AG04450 (cell line): ENCODE measurements at regions not wholly inside any gene's neighbourhood (a gene's known extent, or its start where the extent isn't known, plus 50 kb on each side); places are given as distances from the start of the nearest gene placed in this dataset.

Source experiments
- CTCF ChIA-PET: fragments of 300-600, 350-600 bp; formaldehyde crosslinking; extraction: SDS; loops from one replicate; lab custom pipeline; 2022; ENCODE audit warnings: antibody characterized with exemption, inconsistent platforms; lab: Charles Lee
- POLR2A ChIA-PET: fragments of 350-600 bp; formaldehyde crosslinking; extraction: SDS; loops from one replicate; lab custom pipeline; 2021; ENCODE audit warnings: antibody characterized with exemption, inconsistent platforms; lab: Yijun Ruan, JAX
- DNase-seq: peaks from one replicate; pipeline ENCODE4 v3.0.0-alpha.2; 2011; ENCODE audit warnings: low read depth, low spot score
- H3K27ac ChIP-seq: one replicate; pipeline ENCODE4 v1.5.1; 2012; ENCODE audit warnings: low read depth, low read length, control low read depth
- H3K27me3 ChIP-seq: one replicate; pipeline ENCODE4 v1.6.0; 2012; ENCODE audit warnings: low read length; ENCODE audit not compliant: control insufficient read depth, insufficient read depth
- H3K4me3 ChIP-seq: 2 replicates; pipeline ENCODE4 v1.5.1; 2011; ENCODE audit warnings: mild to moderate bottlenecking, low read depth, low read length, control low read depth
- H3K9me3 ChIP-seq: 2 replicates; pipeline ENCODE4 v1.5.1; 2012; ENCODE audit warnings: low read length; ENCODE audit not compliant: control insufficient read depth, insufficient read depth
- CTCF ChIP-seq: IDR thresholded peaks from 2 replicates; pipeline ENCODE4 v1.5.1; 2011; ENCODE audit warnings: low read depth, low read length, control low read depth, inconsistent platforms

DNA sequence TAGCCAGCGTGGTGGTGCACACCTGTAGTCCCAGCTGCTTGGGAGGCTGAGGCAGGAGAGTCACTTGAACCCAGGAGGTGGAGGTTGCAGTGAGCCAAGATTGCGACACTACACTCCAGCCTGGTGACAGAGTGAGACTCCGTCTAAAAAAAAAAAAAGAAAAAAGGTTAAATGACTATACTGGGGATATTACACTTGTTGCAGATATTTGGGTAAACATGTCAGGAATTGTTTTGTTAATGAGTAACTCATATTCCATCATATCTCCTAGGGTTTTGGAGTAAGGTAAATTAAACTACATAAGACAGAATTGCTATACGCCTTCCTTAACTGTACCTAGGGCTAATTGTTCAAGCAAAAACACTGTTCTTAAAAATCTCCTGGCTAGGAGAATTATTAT, 291.4 kb upstream of the IGFBP7 start:
- H3K27me3 ChIP-seq, result no peaks in the 10 kb centered on the region
- ChIA-PET POLR2A (no interaction called here), CTCF (no interaction called here)
- no peak overlapping the region for H3K4me3 ChIP-seq
- H3K9me3 ChIP-seq, result no peaks in the 10 kb centered on the region
- no peak for DNase-seq
- no peak overlapping the region for H3K27ac ChIP-seq
- no peak for TF ChIP-seq CTCF

- Histone ChIP-seq H3K27ac (no peak overlapping the region), H3K9me3 (no peaks in the 10 kb centered on the region), H3K27me3 (no peaks in the 10 kb centered on the region), H3K4me3 (no peak overlapping the region)
- no peak for TF ChIP-seq CTCF
- POLR2A ChIA-PET, result no interaction called here
- no peak for DNase-seq
- CTCF ChIA-PET, result interaction anchor here (1.9 to 2.4 kb wide), 2 partner anchors 48 to 215 kb away, joined by 6 to 7 read pairs; no protein-coding TSS in a partner anchor
Observed at GRCh38 chr4:57378766-57379165, 268.6 kb upstream of the IGFBP7 start.

- no peak overlapping the region for H3K27ac ChIP-seq
- no peaks in the 10 kb centered on the region for H3K27me3 ChIP-seq
- CTCF ChIA-PET, result no interaction called here
- no peaks in the 10 kb centered on the region for H3K9me3 ChIP-seq
- no peak overlapping the region for H3K4me3 ChIP-seq
- TF ChIP-seq CTCF, result no peak
- no peak for DNase-seq
- POLR2A ChIA-PET, result no interaction called here
Observed at GRCh38 chr4:57374866-57375595, 264.8 kb upstream of the IGFBP7 start.

- H3K9me3 ChIP-seq, result no peaks in the 10 kb centered on the region
- TF ChIP-seq CTCF, result no peak
- no peak for DNase-seq
- no peak overlapping the region for H3K4me3 ChIP-seq
- H3K27me3 ChIP-seq, result no peaks in the 10 kb centered on the region
- no peak overlapping the region for H3K27ac ChIP-seq
- CTCF ChIA-PET, result no interaction called here
- POLR2A ChIA-PET, result no interaction called here
Observed at GRCh38 chr4:57373991-57374390, 263.8 kb upstream of the IGFBP7 start.

DNA sequence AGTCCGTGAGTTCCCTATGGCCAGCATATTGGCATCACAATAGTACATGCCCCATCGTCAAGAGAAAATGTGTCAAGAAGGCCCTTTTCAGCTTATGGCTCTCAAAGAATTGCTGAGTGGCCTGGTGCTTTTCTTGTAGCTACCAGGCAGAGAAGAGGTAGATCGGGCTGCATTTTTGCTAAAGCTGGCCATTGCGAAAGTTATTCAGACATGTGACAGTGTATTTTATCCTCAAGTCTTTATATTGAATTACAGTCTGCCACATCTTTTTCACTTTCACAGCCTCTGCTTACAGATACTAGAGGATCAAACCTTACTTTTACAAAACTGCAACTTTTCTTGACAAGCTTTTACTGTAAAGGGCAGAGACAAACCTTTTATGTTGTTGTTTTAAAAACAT, 261.5 kb upstream of the IGFBP7 start:
- no peaks in the 10 kb centered on the region for H3K9me3 ChIP-seq
- POLR2A ChIA-PET, result no interaction called here
- H3K27me3 ChIP-seq, result no peaks in the 10 kb centered on the region
- TF ChIP-seq CTCF, result no peak
- DNase-seq, result no peak
- no peak overlapping the region for H3K27ac ChIP-seq
- no peak overlapping the region for H3K4me3 ChIP-seq
- CTCF ChIA-PET, result interaction anchor here (1.0 kb wide), 1 partner anchor 208 kb away, joined by 3 read pairs; no protein-coding TSS in a partner anchor
